MCF 10A (cell line): ENCODE measurements at regions not wholly inside any gene's neighbourhood (a gene's known extent, or its start where the extent isn't known, plus 50 kb on each side); places are given as distances from the start of the nearest gene placed in this dataset.

Experiments used
- BruUV-seq: library from RNA; stranded (reverse); fragments of 400-500 nt; replicated peaks from 2 replicates; lab custom pipeline; 2021; lab: Mats Ljungman, UMichigan
- CTCF ChIA-PET: fragments of 300-600 bp; sonication (Branson Sonifier 250); formaldehyde crosslinking; extraction: SDS; loops from one replicate; lab custom pipeline; 2021; ENCODE audit warnings: antibody characterized with exemption, inconsistent platforms; lab: Yijun Ruan, JAX
- POLR2A ChIA-PET: fragments of 300-600, 350-650 bp; sonication (Branson Sonifier 250); formaldehyde crosslinking; extraction: SDS; loops from one replicate; lab custom pipeline; 2020; ENCODE audit warnings: antibody characterized with exemption, inconsistent platforms; lab: Yijun Ruan, JAX
- DNase-seq: peaks from one replicate; pipeline ENCODE4 v3.0.0-alpha.2; 2018; ENCODE audit not compliant: unreplicated experiment
- H3K27ac Mint-ChIP-seq: one replicate; pipeline ENCODE4 v1.8.0; 2022; ENCODE audit warnings: mild to moderate bottlenecking, low read depth, mixed read lengths; ENCODE audit not compliant: unreplicated experiment
- H3K27me3 Mint-ChIP-seq: one replicate; pipeline ENCODE4 v1.8.0; 2022; ENCODE audit warnings: mixed read lengths; ENCODE audit not compliant: insufficient read depth, unreplicated experiment
- H3K36me3 Mint-ChIP-seq: one replicate; pipeline ENCODE4 v1.8.0; 2022; ENCODE audit warnings: mild to moderate bottlenecking, moderate library complexity, mixed read lengths; ENCODE audit not compliant: insufficient read depth, unreplicated experiment
- H3K4me1 Mint-ChIP-seq: one replicate; pipeline ENCODE4 v1.8.0; 2022; ENCODE audit warnings: mixed read lengths; ENCODE audit not compliant: insufficient read depth, unreplicated experiment
- H3K4me3 Mint-ChIP-seq: one replicate; pipeline ENCODE4 v1.8.0; 2022; ENCODE audit warnings: mild to moderate bottlenecking, moderate library complexity, mixed read lengths; ENCODE audit not compliant: unreplicated experiment
- H3K9me3 Mint-ChIP-seq: one replicate; pipeline ENCODE4 v1.8.0; 2022; ENCODE audit warnings: mixed read lengths; ENCODE audit not compliant: unreplicated experiment
- CTCF ChIP-seq: fragments of 200-600 bp; IDR thresholded peaks from one replicate; pipeline ENCODE4 v1.8.0; 2022; ENCODE audit warnings: antibody characterized with exemption, mild to moderate bottlenecking; ENCODE audit not compliant: unreplicated experiment
- intact Hi-C: fragments of 100-400 bp; cut with micrococcal nuclease; formaldehyde crosslinking; loops from 2 replicates; pipeline ENCODE4 v1.14.1; 2022

- no peaks in the 10 kb centered on the region for H3K4me1 Mint-ChIP-seq
Observed at GRCh38 chr18:68085251-68085650, 568.7 kb upstream of the DSEL start.

GRCh38 chr18:68083776-68084175 is 567.3 kb upstream of the DSEL start:
- ChIA-PET CTCF (no interaction called here), POLR2A (no interaction called here)
- Mint-ChIP-seq H3K27ac (no peak overlapping the region), H3K9me3 (no peaks in the 10 kb centered on the region), H3K4me3 (no peak overlapping the region), H3K4me1 (no peaks in the 10 kb centered on the region), H3K27me3 (no peaks in the 10 kb centered on the region), H3K36me3 (no peaks in the 10 kb centered on the region)
- intact Hi-C loops = no loop called here
- TF ChIP-seq CTCF = no peak
- BruUV-seq = no TSS peak
- no peak for DNase-seq

More at GRCh38 chr18:68085251-68085650, 568.7 kb upstream of the DSEL start:
- CTCF ChIA-PET = no interaction called here
- no peak for TF ChIP-seq CTCF
- Mint-ChIP-seq H3K4me3 (no peak overlapping the region), H3K27ac (no peak overlapping the region), H3K36me3 (no peaks in the 10 kb centered on the region), H3K27me3 (no peaks in the 10 kb centered on the region), H3K9me3 (no peaks in the 10 kb centered on the region)
- DNase-seq = no peak
- BruUV-seq = no TSS peak
- intact Hi-C loops = no loop called here
- POLR2A ChIA-PET = no interaction called here

- Mint-ChIP-seq H3K4me1 (no peaks in the 10 kb centered on the region), H3K36me3 (no peaks in the 10 kb centered on the region), H3K9me3 (no peaks in the 10 kb centered on the region), H3K27me3 (no peaks in the 10 kb centered on the region), H3K4me3 (no peak overlapping the region), H3K27ac (no peak overlapping the region)
- intact Hi-C loops = no loop called here
- ChIA-PET POLR2A (no interaction called here), CTCF (no interaction called here)
- no peak for TF ChIP-seq CTCF
- no TSS peak for BruUV-seq
- DNase-seq = peak; percentile 1
Observed at GRCh38 chr18:68083131-68083530, 566.6 kb upstream of the DSEL start.

GRCh38 chr18:68072744-68073143 is 556.2 kb upstream of the DSEL start:
- DNase-seq = no peak
- no peak overlapping the region for H3K27ac Mint-ChIP-seq
- CTCF ChIA-PET = interaction anchor here (0.6 to 1.0 kb wide), 2 partner anchors 37 to 645 kb away, joined by 3 read pairs; no protein-coding TSS in a partner anchor
- no peaks in the 10 kb centered on the region for H3K27me3 Mint-ChIP-seq
- POLR2A ChIA-PET = interaction anchor here (0.8 kb wide), 1 partner anchor 42 kb away, joined by 3 read pairs; no protein-coding TSS in a partner anchor
- H3K9me3 Mint-ChIP-seq = peaks cover 21% of the 10 kb centered on the region
- no peaks in the 10 kb centered on the region for H3K36me3 Mint-ChIP-seq
- intact Hi-C loops = no loop called here
- H3K4me3 Mint-ChIP-seq = no peak overlapping the region
- TF ChIP-seq CTCF = no peak
- H3K4me1 Mint-ChIP-seq = no peaks in the 10 kb centered on the region
- BruUV-seq = no TSS peak
